ENCODE measurements at regions not wholly inside any gene's neighbourhood (a gene's known extent, or its start where the extent isn't known, plus 50 kb on each side); places are given as distances from the start of the nearest gene placed in this dataset.

GRCh38 chr10:123537188-123537961, 128.8 kb upstream of the GPR26 start:
- TF ChIP-seq CTCF (IDR thresholded peaks at IDR 0.05) (no peak), POLR2A (IDR thresholded peaks at IDR 0.05) (no peak)

Data from esophagus squamous epithelium (tissue), 4 donors.